ENCODE measurements at regions not wholly inside any gene's neighbourhood (a gene's known extent, or its start where the extent isn't known, plus 50 kb on each side); places are given as distances from the start of the nearest gene placed in this dataset.

GRCh38 chr6:5937936-5938706 is 68.6 kb downstream of the NRN1 start:
- ChIA-PET POLR2A (no interaction called here), CTCF (no interaction called here)
- H3K27ac ChIP-seq (ENCODE audit: low read depth in 1 of 2, low read length in 2 of 2) = no peak overlapping the region
- H3K9me3 ChIP-seq (ENCODE audit: control insufficient read depth in 1 of 2, insufficient read depth in 1 of 2, low read length in 2 of 2) = no peaks in the 10 kb centered on the region
- ATAC-seq (ENCODE audit: poor library complexity) = no peak
- H3K36me3 ChIP-seq (ENCODE audit: insufficient read depth, low read length) = no peaks in the 10 kb centered on the region
- Mint-ChIP-seq H3K4me1 (ENCODE audit: low read depth) (no peaks in the 10 kb centered on the region), H3K4me3 (no peak overlapping the region), H3K27ac (no peak overlapping the region), H3K36me3 (ENCODE audit: low read depth) (no peaks in the 10 kb centered on the region), H3K9me3 (peaks cover under 1% of the 10 kb centered on the region), H3K27me3 (peaks cover 15% of the 10 kb centered on the region)
- H3K27me3 ChIP-seq (ENCODE audit: control insufficient read depth in 1 of 2, insufficient read depth in 2 of 2, low read length in 2 of 2) = peaks cover 0 to 6% of the 10 kb centered on the region in 2 experiments
- DNase-seq = no peak
- no peaks in the 10 kb centered on the region for H3K4me1 ChIP-seq (ENCODE audit: insufficient read depth, low read length)
- no peak overlapping the region for H3K4me3 ChIP-seq (ENCODE audit: low read length)
- intact Hi-C loops (cut with DNase I, micrococcal nuclease) = no loop called here
- TF ChIP-seq CTCF (IDR thresholded peaks at IDR 0.05) = no peak

DNA sequence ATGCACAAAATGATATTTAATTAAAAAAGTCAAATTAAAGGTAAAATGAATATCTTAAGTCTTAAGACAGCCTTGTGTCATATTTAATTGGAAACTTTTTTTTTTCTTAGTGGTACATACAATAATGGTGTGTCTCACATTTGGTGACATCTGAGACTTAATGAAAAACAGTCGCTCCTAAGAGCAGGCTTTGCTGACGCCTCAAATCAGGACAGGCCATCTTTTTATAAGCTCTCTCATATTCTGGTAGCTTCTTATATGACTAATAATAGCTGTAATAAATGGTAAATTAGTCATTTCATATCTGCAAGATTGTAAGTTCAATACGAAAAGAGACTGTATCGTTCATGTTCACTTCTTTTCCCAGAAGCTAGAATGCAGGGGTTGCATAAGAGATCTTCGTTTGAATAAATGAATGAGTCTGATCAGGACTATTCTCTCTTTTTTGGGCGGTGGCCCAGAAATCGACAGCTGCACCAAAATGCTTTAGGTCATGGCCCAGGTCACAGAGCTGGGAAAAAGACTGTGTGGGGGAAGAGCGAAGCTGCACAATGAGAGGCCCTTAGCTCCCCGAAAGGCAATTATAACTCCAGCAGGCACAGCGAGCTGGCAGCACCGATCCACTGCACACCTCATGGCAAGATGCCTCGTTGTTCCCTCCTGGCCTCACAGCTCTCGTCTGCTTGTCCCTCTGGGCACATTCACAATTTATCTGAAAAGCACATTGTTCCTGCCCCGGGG is 69.4 kb downstream of the NRN1 start:
- no peaks in the 10 kb centered on the region for H3K9me3 Mint-ChIP-seq
- no peaks in the 10 kb centered on the region for H3K36me3 Mint-ChIP-seq (ENCODE audit: low read depth)
- H3K4me3 Mint-ChIP-seq = no peak overlapping the region
- H3K27me3 Mint-ChIP-seq = peaks cover 18% of the 10 kb centered on the region
- Histone ChIP-seq H3K27ac (ENCODE audit: low read depth in 1 of 2, low read length in 2 of 2) (no peak overlapping the region), H3K27me3 (ENCODE audit: control insufficient read depth in 1 of 2, insufficient read depth in 2 of 2, low read length in 2 of 2) (peaks cover 0 to 6% of the 10 kb centered on the region in 2 experiments), H3K4me1 (ENCODE audit: insufficient read depth, low read length) (no peaks in the 10 kb centered on the region), H3K4me3 (ENCODE audit: low read length) (no peak overlapping the region), H3K9me3 (ENCODE audit: control insufficient read depth in 1 of 2, insufficient read depth in 1 of 2, low read length in 2 of 2) (no peaks in the 10 kb centered on the region), H3K36me3 (ENCODE audit: insufficient read depth, low read length) (no peaks in the 10 kb centered on the region)
- no peaks in the 10 kb centered on the region for H3K4me1 Mint-ChIP-seq (ENCODE audit: low read depth)
- DNase-seq (no peak), ATAC-seq (ENCODE audit: poor library complexity) (no peak)
- POLR2A ChIA-PET = no interaction called here
- no peak overlapping the region for H3K27ac Mint-ChIP-seq
- TF ChIP-seq CTCF (IDR thresholded peaks at IDR 0.05) = no peak
- intact Hi-C loops (cut with DNase I, micrococcal nuclease) = no loop called here
- CTCF ChIA-PET = no interaction called here

DNA sequence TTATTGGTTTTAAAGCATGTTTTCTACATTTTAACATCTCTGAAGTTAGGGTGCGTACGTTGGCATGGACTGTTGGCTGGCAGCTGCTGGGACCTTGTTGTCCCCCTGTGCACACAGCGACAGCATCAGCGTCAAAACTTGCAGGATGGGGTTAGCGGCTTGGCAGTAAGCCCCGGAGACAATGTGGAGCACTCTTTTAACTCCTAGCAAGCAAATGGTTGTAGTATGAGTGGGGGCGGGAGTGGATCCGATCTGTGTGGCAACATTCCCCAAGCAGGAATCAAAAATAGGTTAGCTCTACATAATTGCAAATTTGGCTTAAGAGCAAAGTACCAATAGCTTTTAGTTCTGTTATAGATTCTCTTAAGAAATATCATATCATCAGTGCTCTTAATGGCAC is 70.1 kb downstream of the NRN1 start:
- no peak for ATAC-seq (ENCODE audit: poor library complexity)
- CTCF ChIA-PET = no interaction called here

More for the DNA sequence above, 70.1 kb downstream of the NRN1 start:
- no peak overlapping the region for H3K27ac Mint-ChIP-seq
- H3K4me1 ChIP-seq (ENCODE audit: insufficient read depth, low read length) = no peaks in the 10 kb centered on the region
- intact Hi-C loops (cut with DNase I, micrococcal nuclease) = no loop called here
- no peaks in the 10 kb centered on the region for H3K4me1 Mint-ChIP-seq (ENCODE audit: low read depth)
- no peaks in the 10 kb centered on the region for H3K36me3 ChIP-seq (ENCODE audit: insufficient read depth, low read length)
- POLR2A ChIA-PET = no interaction called here
- H3K9me3 ChIP-seq (ENCODE audit: control insufficient read depth in 1 of 2, insufficient read depth in 1 of 2, low read length in 2 of 2) = no peaks in the 10 kb centered on the region
- no peak overlapping the region for H3K4me3 Mint-ChIP-seq
- TF ChIP-seq CTCF (IDR thresholded peaks at IDR 0.05) = no peak
- H3K9me3 Mint-ChIP-seq = no peaks in the 10 kb centered on the region
- H3K27ac ChIP-seq (ENCODE audit: low read depth in 1 of 2, low read length in 2 of 2) = no peak overlapping the region
- H3K27me3 Mint-ChIP-seq = peaks cover 25% of the 10 kb centered on the region
- peaks cover 0 to 6% of the 10 kb centered on the region in 2 experiments for H3K27me3 ChIP-seq (ENCODE audit: control insufficient read depth in 1 of 2, insufficient read depth in 2 of 2, low read length in 2 of 2)
- no peaks in the 10 kb centered on the region for H3K36me3 Mint-ChIP-seq (ENCODE audit: low read depth)
- DNase-seq = no peak
- no peak overlapping the region for H3K4me3 ChIP-seq (ENCODE audit: low read length)

Measured in CD4-positive, alpha-beta T cell (primary cell).